ENCODE measurements at regions not wholly inside any gene's neighbourhood (a gene's known extent, or its start where the extent isn't known, plus 50 kb on each side); places are given as distances from the start of the nearest gene placed in this dataset.

DNA sequence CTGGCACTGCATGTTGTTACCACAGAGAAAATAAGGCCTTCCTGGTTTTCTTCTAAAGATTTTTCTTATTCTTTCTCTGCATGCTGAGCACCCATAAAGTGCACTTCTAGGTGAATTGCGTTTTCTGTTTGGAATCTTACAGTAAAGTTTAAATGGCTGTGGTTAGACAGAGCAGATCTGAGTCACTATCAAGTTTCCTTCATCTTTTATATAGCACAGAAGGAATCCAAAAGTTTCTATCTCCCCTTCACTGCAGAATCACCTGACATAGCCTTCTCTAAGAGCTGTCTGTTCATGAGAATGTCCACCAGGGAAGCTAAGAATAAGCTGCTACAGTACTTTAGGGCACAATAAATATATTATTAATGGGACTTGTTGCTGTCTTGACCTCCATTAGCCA, 455.5 kb upstream of the FAM241A start:
- no peak for TF ChIP-seq TAF1 (IDR thresholded peaks at IDR 0.05; ENCODE audit: low read depth, low read length)
- TF ChIP-seq PAX5 (IDR thresholded peaks at IDR 0.05; ENCODE audit: insufficient read depth, low read length, severe bottlenecking), result no peak
- TF ChIP-seq POLR2A (IDR thresholded peaks at IDR 0.05; ENCODE audit: low read depth, low read length), result no peak
- TF ChIP-seq POLR2AphosphoS5 (IDR thresholded peaks at IDR 0.05; ENCODE audit: low read depth, low read length), result no peak
- TF ChIP-seq POU2F2 (IDR thresholded peaks at IDR 0.05; ENCODE audit: low read depth, low read length), result no peak
- no peak for TF ChIP-seq SPI1 (IDR thresholded peaks at IDR 0.05; ENCODE audit: low read depth, low read length)
- FAIRE-seq (no peak), DNase-seq (ENCODE audit: insufficient read length, low spot score) (no peak)

DNA sequence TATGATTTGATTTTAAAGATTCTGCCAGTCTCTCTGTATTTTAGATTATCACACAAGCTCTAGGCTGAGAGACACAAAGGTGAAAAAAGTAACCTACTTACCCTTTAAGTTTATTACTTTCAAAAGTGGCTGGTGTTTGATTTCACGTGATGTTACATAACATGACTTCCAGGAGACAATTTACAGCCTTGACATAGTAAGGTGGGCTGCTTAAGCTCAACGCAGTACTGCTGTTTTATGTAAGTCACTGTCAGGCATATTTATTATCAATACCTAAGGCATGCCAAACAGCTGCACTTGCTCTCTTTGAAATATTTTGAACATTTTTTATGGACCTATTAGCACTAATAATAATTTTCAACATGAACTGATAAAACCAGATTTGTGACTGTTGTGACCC, 451.5 kb upstream of the FAM241A start:
- no peak for DNase-seq (ENCODE audit: insufficient read length, low spot score)
- no peak for FAIRE-seq
- no peak for TF ChIP-seq TAF1 (IDR thresholded peaks at IDR 0.05; ENCODE audit: low read depth, low read length)
- no peak for TF ChIP-seq POLR2A (IDR thresholded peaks at IDR 0.05; ENCODE audit: low read depth, low read length)
- TF ChIP-seq POLR2AphosphoS5 (IDR thresholded peaks at IDR 0.05; ENCODE audit: low read depth, low read length), result no peak
- no peak for TF ChIP-seq SPI1 (IDR thresholded peaks at IDR 0.05; ENCODE audit: low read depth, low read length)
- TF ChIP-seq POU2F2 (IDR thresholded peaks at IDR 0.05; ENCODE audit: low read depth, low read length), result no peak
- TF ChIP-seq PAX5 (IDR thresholded peaks at IDR 0.05; ENCODE audit: insufficient read depth, low read length, severe bottlenecking), result no peak

DNA sequence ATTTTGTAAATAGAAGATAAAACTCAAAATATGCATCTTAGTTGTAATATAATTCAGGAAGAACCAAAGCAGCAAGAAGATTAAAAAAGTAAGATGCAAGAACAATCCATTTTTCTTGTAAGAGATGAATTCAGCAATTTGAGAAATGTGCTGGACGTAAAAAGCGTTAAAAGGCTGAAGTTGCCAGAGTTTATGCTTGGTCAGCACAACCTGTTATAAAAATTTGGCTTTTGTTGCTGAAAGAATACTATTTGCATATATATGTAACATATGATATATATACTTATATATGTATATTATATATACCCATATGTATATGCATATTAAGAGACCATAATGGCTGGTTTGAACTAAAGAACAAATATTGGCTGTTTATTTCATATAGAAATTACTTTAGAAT, 449.6 kb upstream of the FAM241A start:
- TF ChIP-seq POU2F2 (IDR thresholded peaks at IDR 0.05; ENCODE audit: low read depth, low read length) (no peak), TAF1 (IDR thresholded peaks at IDR 0.05; ENCODE audit: low read depth, low read length) (no peak), PAX5 (IDR thresholded peaks at IDR 0.05; ENCODE audit: insufficient read depth, low read length, severe bottlenecking) (no peak), POLR2AphosphoS5 (IDR thresholded peaks at IDR 0.05; ENCODE audit: low read depth, low read length) (no peak), SPI1 (IDR thresholded peaks at IDR 0.05; ENCODE audit: low read depth, low read length) (no peak), POLR2A (IDR thresholded peaks at IDR 0.05; ENCODE audit: low read depth, low read length) (no peak)
- no peak for FAIRE-seq

DNA sequence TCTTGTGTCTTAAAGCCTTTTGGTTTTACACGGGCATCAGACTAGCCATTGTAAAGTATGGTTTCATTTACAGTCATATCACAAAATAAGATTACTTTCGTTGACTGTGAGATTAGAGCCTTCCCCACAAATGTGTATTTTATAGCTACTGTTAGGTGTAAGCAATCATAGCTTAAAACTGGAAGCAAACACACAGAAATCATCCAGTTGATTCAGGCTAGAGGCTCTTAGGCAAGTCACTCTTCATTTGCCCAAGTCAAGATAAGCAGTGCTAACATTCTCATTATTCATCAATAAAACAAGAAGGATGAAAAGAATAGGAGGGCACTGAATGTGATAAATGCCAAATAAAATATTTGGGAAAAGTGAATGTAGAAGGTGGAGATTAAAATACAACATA, 448.7 kb upstream of the FAM241A start:
- FAIRE-seq (no peak), DNase-seq (ENCODE audit: insufficient read length, low spot score) (no peak)
- no peak for TF ChIP-seq SPI1 (IDR thresholded peaks at IDR 0.05; ENCODE audit: low read depth, low read length)
- TF ChIP-seq POLR2AphosphoS5 (IDR thresholded peaks at IDR 0.05; ENCODE audit: low read depth, low read length), result no peak
- no peak for TF ChIP-seq POU2F2 (IDR thresholded peaks at IDR 0.05; ENCODE audit: low read depth, low read length)
- no peak for TF ChIP-seq PAX5 (IDR thresholded peaks at IDR 0.05; ENCODE audit: insufficient read depth, low read length, severe bottlenecking)
- no peak for TF ChIP-seq TAF1 (IDR thresholded peaks at IDR 0.05; ENCODE audit: low read depth, low read length)
- TF ChIP-seq POLR2A (IDR thresholded peaks at IDR 0.05; ENCODE audit: low read depth, low read length), result no peak

More for the DNA sequence above, 449.6 kb upstream of the FAM241A start:
- DNase-seq (ENCODE audit: insufficient read length, low spot score), result no peak

DNA sequence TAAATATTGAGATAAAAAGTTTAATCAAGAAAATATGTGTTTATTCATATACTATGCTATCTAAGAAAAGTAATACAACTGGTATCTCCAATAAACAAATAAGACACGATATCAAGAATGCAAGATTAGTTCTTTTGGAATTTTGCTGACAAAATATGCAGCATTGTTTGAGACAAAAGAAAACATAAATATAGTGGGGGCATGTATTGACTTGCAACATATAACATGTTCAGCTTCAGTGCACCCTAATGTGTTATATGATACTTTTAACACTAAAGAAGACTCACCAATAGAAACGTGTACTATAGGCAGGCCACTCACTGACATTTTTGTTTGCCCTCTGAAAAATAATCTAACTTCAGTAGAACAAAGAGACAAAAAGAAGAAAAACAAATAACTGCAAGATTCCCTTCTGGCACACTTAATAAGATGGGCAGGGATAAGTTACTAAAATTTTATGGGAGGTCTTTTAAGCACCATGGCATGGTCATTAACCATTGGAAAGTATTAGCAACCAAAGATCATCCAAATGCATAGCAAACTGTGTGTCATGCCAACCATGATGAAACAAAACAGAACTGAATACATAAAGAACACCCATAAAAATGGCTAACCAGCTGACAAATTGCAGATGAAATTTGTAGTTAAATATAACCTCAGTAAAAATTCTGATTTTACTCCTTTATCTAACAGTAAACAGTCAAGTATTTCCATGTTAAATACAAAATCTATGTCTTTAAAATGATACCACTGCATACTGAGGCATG, 447.9 kb upstream of the FAM241A start:
- no peak for TF ChIP-seq POU2F2 (IDR thresholded peaks at IDR 0.05; ENCODE audit: low read depth, low read length)
- TF ChIP-seq PAX5 (IDR thresholded peaks at IDR 0.05; ENCODE audit: insufficient read depth, low read length, severe bottlenecking), result no peak
- TF ChIP-seq SPI1 (IDR thresholded peaks at IDR 0.05; ENCODE audit: low read depth, low read length), result no peak
- TF ChIP-seq POLR2A (IDR thresholded peaks at IDR 0.05; ENCODE audit: low read depth, low read length), result no peak
- no peak for TF ChIP-seq POLR2AphosphoS5 (IDR thresholded peaks at IDR 0.05; ENCODE audit: low read depth, low read length)
- TF ChIP-seq TAF1 (IDR thresholded peaks at IDR 0.05; ENCODE audit: low read depth, low read length), result no peak
- DNase-seq (ENCODE audit: insufficient read length, low spot score), result no peak
- peak; percentile 40 for FAIRE-seq

DNA sequence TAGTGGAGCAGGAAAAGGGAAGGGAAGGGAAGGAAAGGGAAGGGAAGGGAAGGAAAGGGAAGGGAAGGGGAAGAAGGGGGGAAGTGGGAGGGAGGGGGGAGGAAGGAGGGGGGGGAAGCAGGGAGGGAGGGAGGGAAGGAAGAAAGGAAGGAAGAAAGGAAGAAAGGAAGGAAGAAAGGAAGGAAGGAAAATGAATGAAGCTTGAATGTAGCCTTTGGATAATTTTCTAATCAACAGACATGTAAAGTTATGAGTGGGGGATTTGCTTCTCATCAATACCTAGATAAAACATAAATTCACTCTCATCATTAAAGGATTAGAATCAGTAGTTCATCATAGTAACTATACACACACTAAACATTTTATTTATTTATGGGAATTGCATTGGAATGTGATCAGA, 446.9 kb upstream of the FAM241A start:
- DNase-seq (ENCODE audit: insufficient read length, low spot score) (no peak), FAIRE-seq (no peak)
- TF ChIP-seq TAF1 (IDR thresholded peaks at IDR 0.05; ENCODE audit: low read depth, low read length), result no peak
- TF ChIP-seq POLR2AphosphoS5 (IDR thresholded peaks at IDR 0.05; ENCODE audit: low read depth, low read length), result no peak
- TF ChIP-seq SPI1 (IDR thresholded peaks at IDR 0.05; ENCODE audit: low read depth, low read length), result no peak
- no peak for TF ChIP-seq POU2F2 (IDR thresholded peaks at IDR 0.05; ENCODE audit: low read depth, low read length)
- TF ChIP-seq POLR2A (IDR thresholded peaks at IDR 0.05; ENCODE audit: low read depth, low read length), result no peak
- TF ChIP-seq PAX5 (IDR thresholded peaks at IDR 0.05; ENCODE audit: insufficient read depth, low read length, severe bottlenecking), result no peak

DNA sequence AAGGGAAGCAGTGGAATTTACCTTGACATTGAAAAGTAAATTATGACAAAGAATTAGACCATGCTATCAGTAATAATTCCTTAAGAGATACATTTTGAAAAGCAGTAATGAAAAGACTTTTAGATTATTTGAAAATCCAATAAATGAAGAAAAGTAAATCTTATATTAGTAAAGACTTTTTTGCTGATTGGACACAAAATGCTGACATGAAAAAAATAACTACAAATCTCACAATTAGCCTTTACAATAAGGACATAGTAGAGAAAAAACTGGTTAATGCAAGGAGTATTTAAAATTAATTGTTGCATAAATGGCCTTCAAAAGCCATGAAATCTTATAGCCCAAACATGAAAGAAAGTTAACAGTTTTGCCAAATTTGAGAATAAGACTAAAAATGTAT, 446.1 kb upstream of the FAM241A start:
- TF ChIP-seq POLR2A (IDR thresholded peaks at IDR 0.05; ENCODE audit: low read depth, low read length) (no peak), POU2F2 (IDR thresholded peaks at IDR 0.05; ENCODE audit: low read depth, low read length) (no peak), POLR2AphosphoS5 (IDR thresholded peaks at IDR 0.05; ENCODE audit: low read depth, low read length) (no peak), SPI1 (IDR thresholded peaks at IDR 0.05; ENCODE audit: low read depth, low read length) (no peak), TAF1 (IDR thresholded peaks at IDR 0.05; ENCODE audit: low read depth, low read length) (no peak)
- DNase-seq (ENCODE audit: insufficient read length, low spot score) (no peak), FAIRE-seq (no peak)

DNA sequence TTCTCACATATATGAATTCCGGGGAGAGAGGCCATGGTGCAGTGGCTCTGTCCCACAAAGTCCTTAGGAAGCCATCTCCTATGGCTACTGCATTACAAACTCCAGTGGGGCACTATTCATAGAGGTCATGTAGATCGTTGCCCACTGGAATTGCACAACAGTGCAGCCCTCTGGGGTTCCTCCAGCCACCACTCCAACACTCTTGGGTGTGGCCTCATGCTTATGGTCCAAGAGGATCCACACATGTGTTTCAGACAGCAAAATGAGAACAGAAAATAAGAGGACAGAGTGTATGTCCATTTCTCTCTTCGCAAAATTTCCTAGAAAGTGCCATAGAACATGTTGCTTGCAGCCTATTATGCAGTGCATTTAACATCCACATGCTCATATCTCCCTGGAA, 444.2 kb upstream of the FAM241A start:
- DNase-seq (ENCODE audit: insufficient read length, low spot score), result no peak
- FAIRE-seq, result no peak

DNA sequence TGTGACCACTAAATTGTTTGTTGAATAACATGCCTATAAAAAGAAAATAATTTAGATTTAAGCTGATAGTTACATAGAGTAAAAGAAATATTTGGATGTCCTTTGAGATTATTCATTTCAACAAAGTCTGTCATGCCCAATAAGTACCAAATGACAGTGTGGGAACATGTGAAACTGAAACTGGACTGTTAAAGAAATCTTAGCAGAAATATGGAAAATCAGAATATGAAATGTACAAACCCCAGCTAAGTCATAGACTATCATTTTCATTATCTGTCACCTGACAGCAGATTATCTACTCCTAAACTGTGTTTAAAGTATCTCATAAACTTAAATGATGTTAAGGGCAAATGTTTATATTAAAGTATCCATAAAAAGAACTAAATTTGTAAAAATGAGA, 437.8 kb upstream of the FAM241A start:
- DNase-seq (ENCODE audit: insufficient read length, low spot score) (no peak), FAIRE-seq (no peak)
- TF ChIP-seq POLR2A (IDR thresholded peaks at IDR 0.05; ENCODE audit: low read depth, low read length) (no peak), TAF1 (IDR thresholded peaks at IDR 0.05; ENCODE audit: low read depth, low read length) (no peak), PAX5 (IDR thresholded peaks at IDR 0.05; ENCODE audit: insufficient read depth, low read length, severe bottlenecking) (no peak), POLR2AphosphoS5 (IDR thresholded peaks at IDR 0.05; ENCODE audit: low read depth, low read length) (no peak), SPI1 (IDR thresholded peaks at IDR 0.05; ENCODE audit: low read depth, low read length) (no peak), POU2F2 (IDR thresholded peaks at IDR 0.05; ENCODE audit: low read depth, low read length) (no peak)

More for the DNA sequence above, 444.2 kb upstream of the FAM241A start:
- no peak for TF ChIP-seq TAF1 (IDR thresholded peaks at IDR 0.05; ENCODE audit: low read depth, low read length)
- TF ChIP-seq POLR2A (IDR thresholded peaks at IDR 0.05; ENCODE audit: low read depth, low read length), result no peak
- no peak for TF ChIP-seq SPI1 (IDR thresholded peaks at IDR 0.05; ENCODE audit: low read depth, low read length)
- no peak for TF ChIP-seq PAX5 (IDR thresholded peaks at IDR 0.05; ENCODE audit: insufficient read depth, low read length, severe bottlenecking)
- TF ChIP-seq POU2F2 (IDR thresholded peaks at IDR 0.05; ENCODE audit: low read depth, low read length), result no peak
- no peak for TF ChIP-seq POLR2AphosphoS5 (IDR thresholded peaks at IDR 0.05; ENCODE audit: low read depth, low read length)
